Adipocyte (in vitro differentiated cells): ENCODE measurements at regions not wholly inside any gene's neighbourhood (a gene's known extent, or its start where the extent isn't known, plus 50 kb on each side); places are given as distances from the start of the nearest gene placed in this dataset.
A peak's percentile ranks its signal among the peaks of the same experiment; 100 is the strongest.

Experiments used
- DNase-seq: peaks from one replicate; pipeline ENCODE4 v3.0.0-alpha.2; 2015; ENCODE audit warnings: low read depth
- H3K27me3 ChIP-seq: replicated peaks from 2 replicates; pipeline ENCODE4 v1.7.0; 2013; ENCODE audit warnings: mild to moderate bottlenecking, low read length, moderate library complexity; ENCODE audit not compliant: control insufficient read depth, insufficient read depth
- H3K36me3 ChIP-seq: 2 replicates; pipeline ENCODE4 v1.7.0; 2013; ENCODE audit warnings: low read length, mild to moderate bottlenecking, moderate library complexity; ENCODE audit not compliant: control insufficient read depth, insufficient read depth, severe bottlenecking
- H3K4me1 ChIP-seq: 2 replicates; pipeline ENCODE4 v1.7.0; 2013; ENCODE audit warnings: mild to moderate bottlenecking, low read length, moderate library complexity; ENCODE audit not compliant: control insufficient read depth, insufficient read depth
- H3K4me3 ChIP-seq: 2 replicates; pipeline ENCODE4 v1.7.0; 2013; ENCODE audit warnings: mild to moderate bottlenecking, low read length, moderate library complexity
- H3K9ac ChIP-seq: 2 replicates; pipeline ENCODE4 v1.7.0; 2013; ENCODE audit warnings: mild to moderate bottlenecking, low read length, moderate library complexity
- H3K9me3 ChIP-seq: 2 replicates; pipeline ENCODE4 v1.7.0; 2013; ENCODE audit warnings: mild to moderate bottlenecking, low read length, moderate library complexity; ENCODE audit not compliant: control insufficient read depth

- Histone ChIP-seq H3K36me3 (no peaks in the 10 kb centered on the region), H3K9ac (no peak overlapping the region), H3K9me3 (no peaks in the 10 kb centered on the region), H3K4me3 (no peak overlapping the region), H3K27me3 (no peaks in the 10 kb centered on the region), H3K4me1 (peaks cover 3% of the 10 kb centered on the region)
- no peak for DNase-seq
Measured at GRCh38 chr1:91151702-91152101, 129.9 kb upstream of the ZNF644 start.

DNA sequence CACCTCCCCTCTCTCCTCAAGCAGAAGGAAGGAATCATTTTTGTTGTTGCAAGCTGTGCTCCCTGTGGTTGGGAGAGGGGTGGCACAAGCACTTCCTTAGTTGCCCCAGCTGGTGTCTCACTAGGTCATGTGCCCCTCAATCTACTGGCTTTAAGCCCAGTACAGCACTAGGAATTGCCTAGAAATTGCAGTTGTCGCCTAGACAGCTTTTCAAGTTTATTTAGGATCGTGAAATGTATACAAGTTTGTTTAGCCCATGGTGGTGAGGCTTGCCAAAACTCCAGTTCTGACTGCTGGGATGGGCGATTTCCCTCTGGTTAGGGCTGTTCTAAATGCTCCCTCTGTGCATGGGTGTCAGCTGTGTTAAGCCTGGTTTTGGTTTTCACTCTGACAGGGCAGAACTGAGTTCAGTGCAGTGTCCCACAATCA lies 126.8 kb upstream of the ZNF644 start:
- no peak overlapping the region for H3K4me3 ChIP-seq
- H3K36me3 ChIP-seq: no peaks in the 10 kb centered on the region
- H3K9me3 ChIP-seq: no peaks in the 10 kb centered on the region
- H3K4me1 ChIP-seq: peaks cover 3% of the 10 kb centered on the region
- no peaks in the 10 kb centered on the region for H3K27me3 ChIP-seq
- no peak overlapping the region for H3K9ac ChIP-seq
- no peak for DNase-seq

GRCh38 chr1:91141858-91142257 lies 120.0 kb upstream of the ZNF644 start:
- H3K9ac ChIP-seq: no peak overlapping the region
- H3K9me3 ChIP-seq: no peaks in the 10 kb centered on the region
- no peak overlapping the region for H3K4me3 ChIP-seq
- no peak for DNase-seq
- H3K36me3 ChIP-seq: no peaks in the 10 kb centered on the region
- no peaks in the 10 kb centered on the region for H3K27me3 ChIP-seq
- no peaks in the 10 kb centered on the region for H3K4me1 ChIP-seq

DNA sequence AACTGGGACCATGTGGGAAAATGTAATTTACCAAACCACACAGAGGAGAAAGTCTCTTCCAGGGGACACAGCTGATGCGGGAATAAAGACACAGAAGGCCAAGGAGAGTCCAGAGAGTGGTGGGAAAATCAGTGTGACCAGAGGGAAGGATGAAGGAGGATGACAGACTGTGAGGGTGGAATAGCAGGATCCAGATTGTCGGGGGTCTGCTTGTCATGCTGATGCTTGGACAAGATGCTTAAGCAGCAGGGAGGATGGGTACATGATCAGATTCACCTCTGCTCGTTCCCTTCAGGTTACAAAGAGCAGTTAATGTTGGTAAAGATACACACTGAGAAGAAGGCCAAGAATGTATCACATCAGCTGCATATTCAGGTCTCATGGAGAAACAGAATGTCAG lies 117.1 kb upstream of the ZNF644 start:
- Histone ChIP-seq H3K4me3 (no peak overlapping the region), H3K4me1 (peaks cover 1% of the 10 kb centered on the region), H3K27me3 (no peaks in the 10 kb centered on the region), H3K36me3 (no peaks in the 10 kb centered on the region), H3K9me3 (no peaks in the 10 kb centered on the region), H3K9ac (no peak overlapping the region)
- DNase-seq: no peak

- Histone ChIP-seq H3K9ac (no peak overlapping the region), H3K36me3 (no peaks in the 10 kb centered on the region), H3K9me3 (no peaks in the 10 kb centered on the region), H3K27me3 (no peaks in the 10 kb centered on the region), H3K4me3 (no peak overlapping the region), H3K4me1 (peaks cover 9% of the 10 kb centered on the region)
- no peak for DNase-seq
Measured at GRCh38 chr1:91137173-91137852, 115.5 kb upstream of the ZNF644 start.

GRCh38 chr1:91135799-91136198 lies 114.0 kb upstream of the ZNF644 start:
- peaks cover 2% of the 10 kb centered on the region for H3K27me3 ChIP-seq
- no peaks in the 10 kb centered on the region for H3K36me3 ChIP-seq
- peaks cover 9% of the 10 kb centered on the region for H3K4me1 ChIP-seq
- no peak for DNase-seq
- no peak overlapping the region for H3K9ac ChIP-seq
- no peak overlapping the region for H3K4me3 ChIP-seq
- H3K9me3 ChIP-seq: no peaks in the 10 kb centered on the region

- Histone ChIP-seq H3K9ac (peak overlapping the region; percentile 46), H3K9me3 (no peaks in the 10 kb centered on the region), H3K4me3 (peak overlapping the region; percentile 20), H3K36me3 (no peaks in the 10 kb centered on the region), H3K27me3 (peaks cover 2% of the 10 kb centered on the region), H3K4me1 (peaks cover 9% of the 10 kb centered on the region)
- DNase-seq: no peak
Measured at GRCh38 chr1:91133248-91133647, 111.4 kb upstream of the ZNF644 start.

DNA sequence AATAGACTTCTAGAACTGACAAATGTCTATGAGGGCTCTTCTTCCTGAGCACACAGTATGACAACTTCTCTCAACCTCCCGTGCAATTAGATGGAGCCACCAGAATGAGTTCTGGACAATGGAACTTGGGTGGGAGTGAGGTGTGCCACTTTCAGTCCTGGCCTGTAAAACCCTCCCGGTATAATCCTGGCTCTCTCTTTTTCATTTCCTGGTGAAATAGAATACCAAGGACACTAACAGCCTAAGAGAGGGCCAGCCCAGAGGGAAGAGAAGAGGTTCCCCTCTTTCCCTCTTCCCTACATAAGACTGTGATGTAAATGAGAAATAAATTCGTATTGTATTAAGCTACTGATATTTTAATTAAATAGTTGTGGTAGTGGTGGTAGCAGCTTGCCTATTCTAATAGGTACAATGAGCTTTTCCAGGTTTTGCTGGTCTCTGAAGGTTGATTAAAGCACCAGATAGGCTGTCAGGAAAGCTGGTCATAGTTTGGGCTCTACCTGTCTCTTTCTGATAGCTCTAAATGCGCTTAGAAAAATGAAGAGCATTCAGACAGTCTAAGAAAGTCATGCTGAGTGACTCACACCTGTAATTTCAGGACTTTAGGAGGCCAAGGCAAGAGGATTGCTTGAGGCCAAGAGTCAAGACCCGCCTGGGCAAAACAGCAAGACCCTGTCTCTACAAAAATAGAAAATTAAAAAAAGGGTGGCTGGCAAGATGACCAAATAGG lies 108.6 kb upstream of the ZNF644 start:
- peaks cover 9% of the 10 kb centered on the region for H3K4me1 ChIP-seq
- no peaks in the 10 kb centered on the region for H3K9me3 ChIP-seq
- peaks cover 2% of the 10 kb centered on the region for H3K27me3 ChIP-seq
- H3K4me3 ChIP-seq: no peak overlapping the region
- H3K9ac ChIP-seq: no peak overlapping the region
- DNase-seq: no peak
- H3K36me3 ChIP-seq: no peaks in the 10 kb centered on the region

- DNase-seq: no peak
- no peaks in the 10 kb centered on the region for H3K36me3 ChIP-seq
- H3K4me1 ChIP-seq: peaks cover 9% of the 10 kb centered on the region
- H3K4me3 ChIP-seq: no peak overlapping the region
- peaks cover 2% of the 10 kb centered on the region for H3K27me3 ChIP-seq
- no peaks in the 10 kb centered on the region for H3K9me3 ChIP-seq
- no peak overlapping the region for H3K9ac ChIP-seq
Measured at GRCh38 chr1:91129458-91129857, 107.6 kb upstream of the ZNF644 start.

GRCh38 chr1:91129017-91129416 lies 107.2 kb upstream of the ZNF644 start:
- H3K4me3 ChIP-seq: no peak overlapping the region
- H3K9ac ChIP-seq: no peak overlapping the region
- H3K36me3 ChIP-seq: no peaks in the 10 kb centered on the region
- DNase-seq: no peak
- H3K4me1 ChIP-seq: peaks cover 8% of the 10 kb centered on the region
- no peaks in the 10 kb centered on the region for H3K9me3 ChIP-seq
- H3K27me3 ChIP-seq: peaks cover 2% of the 10 kb centered on the region

DNA sequence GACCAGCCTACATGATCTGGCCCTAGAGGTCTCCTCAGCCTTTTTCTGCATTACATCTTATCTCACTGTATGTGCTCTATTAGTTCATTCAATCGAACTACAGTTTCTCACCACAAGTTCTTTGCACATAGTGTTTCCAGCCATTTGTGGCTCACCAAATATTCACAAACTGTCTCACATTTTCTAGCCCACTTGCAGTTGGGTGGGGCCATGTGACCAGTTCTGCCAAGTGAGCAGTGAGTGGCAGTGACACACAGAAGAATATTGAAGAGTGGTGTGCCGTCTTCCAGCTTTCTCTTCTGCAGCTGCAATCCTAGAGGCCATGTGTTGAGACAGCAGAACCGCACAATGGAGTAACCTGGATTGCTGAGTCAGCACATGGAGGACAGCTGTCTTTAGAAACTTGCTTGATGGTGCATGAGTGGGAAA lies 103.2 kb upstream of the ZNF644 start:
- Histone ChIP-seq H3K9ac (no peak overlapping the region), H3K36me3 (no peaks in the 10 kb centered on the region), H3K27me3 (no peaks in the 10 kb centered on the region), H3K9me3 (no peaks in the 10 kb centered on the region), H3K4me3 (no peak overlapping the region), H3K4me1 (peaks cover 16% of the 10 kb centered on the region)
- no peak for DNase-seq
